ENCODE measurements at regions not wholly inside any gene's neighbourhood (a gene's known extent, or its start where the extent isn't known, plus 50 kb on each side); places are given as distances from the start of the nearest gene placed in this dataset.

DNA sequence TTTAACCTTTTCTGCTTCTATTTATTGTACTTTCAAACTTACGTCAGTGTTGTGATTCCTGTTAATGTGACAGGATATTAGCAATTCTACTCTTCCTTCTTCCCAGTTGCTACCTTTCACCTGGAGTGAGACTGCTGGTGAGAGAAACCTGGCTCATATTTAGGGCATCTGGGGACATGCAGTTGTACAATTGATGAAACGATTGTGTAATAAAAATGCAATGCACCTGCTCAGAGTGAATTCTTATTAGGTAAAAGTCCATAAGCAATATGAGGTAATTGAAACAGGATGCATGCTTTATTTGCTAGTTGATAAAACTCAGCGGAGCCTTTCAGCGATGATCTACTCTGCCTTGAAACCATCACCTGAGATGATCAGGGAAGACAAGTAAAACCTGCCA lies 116.1 kb upstream of the FBXO33 start:
- TF ChIP-seq, protein P1, sequence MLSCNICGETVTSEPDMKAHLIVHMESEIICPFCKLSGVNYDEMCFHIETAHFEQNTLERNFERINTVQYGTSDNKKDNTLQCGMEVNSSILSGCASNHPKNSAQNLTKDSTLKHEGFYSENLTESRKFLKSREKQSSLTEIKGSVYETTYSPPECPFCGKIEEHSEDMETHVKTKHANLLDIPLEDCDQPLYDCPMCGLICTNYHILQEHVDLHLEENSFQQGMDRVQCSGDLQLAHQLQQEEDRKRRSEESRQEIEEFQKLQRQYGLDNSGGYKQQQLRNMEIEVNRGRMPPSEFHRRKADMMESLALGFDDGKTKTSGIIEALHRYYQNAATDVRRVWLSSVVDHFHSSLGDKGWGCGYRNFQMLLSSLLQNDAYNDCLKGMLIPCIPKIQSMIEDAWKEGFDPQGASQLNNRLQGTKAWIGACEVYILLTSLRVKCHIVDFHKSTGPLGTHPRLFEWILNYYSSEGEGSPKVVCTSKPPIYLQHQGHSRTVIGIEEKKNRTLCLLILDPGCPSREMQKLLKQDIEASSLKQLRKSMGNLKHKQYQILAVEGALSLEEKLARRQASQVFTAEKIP (CRISPR knock-in tag; IDR thresholded peaks at IDR 0.05; ENCODE audit: borderline replicate concordance): no peak
- no peak for TF ChIP-seq ZNF354B (CRISPR knock-in tag; IDR thresholded peaks at IDR 0.05)
- TF ChIP-seq ZNF619 (CRISPR knock-in tag; IDR thresholded peaks at IDR 0.05): no peak
- TF ChIP-seq CEBPB (IDR thresholded peaks at IDR 0.05; ENCODE audit: borderline replicate concordance, low read depth, low read length): peak; percentile 71; the same call in 1 of the 2 replicates
- no peaks in the 10 kb centered on the region for H3K79me2 ChIP-seq (ENCODE audit: insufficient read depth, low read length)
- FAIRE-seq (no peak), DNase-seq (ENCODE audit: low spot score) (no peak), ATAC-seq (no peak)
- no peak overlapping the region for H3K4me2 ChIP-seq (ENCODE audit: low read depth, low read length)
- POLR2A ChIA-PET: no interaction called here
- BruUV-seq (replicated peaks): no TSS peak
- no peak overlapping the region for H3K9ac ChIP-seq (ENCODE audit: insufficient read depth, low read depth, low read length)
- no peak overlapping the region for H3K27ac ChIP-seq (ENCODE audit: extremely low read length, insufficient read depth, low read length)
- H3K4me1 ChIP-seq (ENCODE audit: insufficient read depth, low read length): no peaks in the 10 kb centered on the region
- H2AFZ ChIP-seq (ENCODE audit: low read length): no peak overlapping the region
- H3K4me3 ChIP-seq (replicated peaks in 1 of 3; ENCODE audit: insufficient read depth in 1 of 3, low read depth in 2 of 3, low read length in 3 of 3): no peak overlapping the region
- H3K27me3 ChIP-seq (ENCODE audit: control insufficient read depth in 1 of 2, insufficient read depth in 2 of 2, low read length in 2 of 2): no peaks in the 10 kb centered on the region
- intact Hi-C loops (cut with micrococcal nuclease; ENCODE audit: unreplicated experiment) (no loop called here), in situ Hi-C loops (cut with HindIII; ENCODE audit: extremely low pct_ligation_motif_present, low pct_unique_long_range_greater_than_20kb) (no loop called here)
- 23% methylated on average over 4 of the region's 4 CpGs for WGBS (ENCODE audit: low lambda C conversion rate)
- no peaks in the 10 kb centered on the region for H3K9me3 ChIP-seq (ENCODE audit: low read length)
- H4K20me1 ChIP-seq (ENCODE audit: insufficient read depth, low read length): no peaks in the 10 kb centered on the region
- CTCF ChIA-PET (ENCODE audit: low intra/inter-chr PET ratio, low total read pairs): no interaction called here
- H3K36me3 ChIP-seq (replicated peaks in 1 of 2; ENCODE audit: control insufficient read depth in 1 of 2, insufficient read depth in 2 of 2, low read length in 2 of 2): no peaks in the 10 kb centered on the region

DNA sequence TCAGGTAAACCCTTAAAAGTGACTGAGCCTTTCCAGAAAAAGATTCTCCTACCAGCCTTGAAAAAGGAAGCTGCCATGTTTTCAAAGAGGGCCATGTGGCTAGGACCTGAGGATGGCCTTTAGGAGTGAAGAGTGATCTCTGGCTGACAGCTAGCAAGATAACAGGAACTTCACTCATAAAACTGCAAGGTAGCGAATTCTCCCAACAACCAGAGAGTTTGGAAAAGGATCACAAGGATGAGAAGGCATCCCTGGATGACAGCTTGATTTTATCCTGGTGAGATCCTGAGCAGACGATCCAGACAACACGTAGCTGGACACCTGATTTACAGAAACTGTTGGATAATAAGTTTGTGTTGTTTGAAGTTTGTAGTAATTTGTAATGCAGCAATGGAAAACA lies 115.6 kb upstream of the FBXO33 start:
- CTCF ChIA-PET (ENCODE audit: low intra/inter-chr PET ratio, low total read pairs): no interaction called here
- no peaks in the 10 kb centered on the region for H3K4me1 ChIP-seq (ENCODE audit: insufficient read depth, low read length)
- no peaks in the 10 kb centered on the region for H3K36me3 ChIP-seq (replicated peaks in 1 of 2; ENCODE audit: control insufficient read depth in 1 of 2, insufficient read depth in 2 of 2, low read length in 2 of 2)
- POLR2A ChIA-PET: no interaction called here
- no peak overlapping the region for H3K27ac ChIP-seq (ENCODE audit: extremely low read length, insufficient read depth, low read length)
- H3K9me3 ChIP-seq (ENCODE audit: low read length): no peaks in the 10 kb centered on the region; the same call in 1 of the 2 replicates
- no peaks in the 10 kb centered on the region for H3K27me3 ChIP-seq (ENCODE audit: control insufficient read depth in 1 of 2, insufficient read depth in 2 of 2, low read length in 2 of 2)
- no peak overlapping the region for H3K9ac ChIP-seq (ENCODE audit: insufficient read depth, low read depth, low read length)
- no peaks in the 10 kb centered on the region for H3K79me2 ChIP-seq (ENCODE audit: insufficient read depth, low read length)
- FAIRE-seq (no peak), DNase-seq (ENCODE audit: low spot score) (no peak), ATAC-seq (no peak)
- BruUV-seq (replicated peaks): no TSS peak
- no peaks in the 10 kb centered on the region for H4K20me1 ChIP-seq (ENCODE audit: insufficient read depth, low read length)
- H3K4me2 ChIP-seq (ENCODE audit: low read depth, low read length): no peak overlapping the region
- intact Hi-C loops (cut with micrococcal nuclease; ENCODE audit: unreplicated experiment): no loop called here
- H3K4me3 ChIP-seq (replicated peaks in 1 of 3; ENCODE audit: insufficient read depth in 1 of 3, low read depth in 2 of 3, low read length in 3 of 3): no peak overlapping the region
- in situ Hi-C loops (cut with HindIII; ENCODE audit: extremely low pct_ligation_motif_present, low pct_unique_long_range_greater_than_20kb): no loop called here
- WGBS (ENCODE audit: low lambda C conversion rate): 4% methylated on average over 3 of the region's 3 CpGs
- no peak overlapping the region for H2AFZ ChIP-seq (ENCODE audit: low read length)
- TF ChIP-seq MAFK (conservative IDR thresholded peaks at IDR 0.05 in 1 of 2, IDR thresholded peaks at IDR 0.05 in 1 of 2; ENCODE audit: low read length in 2 of 2) (peak; percentile 61 to 71; a peak in 3 of 4 replicates), MAFF (IDR thresholded peaks at IDR 0.05; ENCODE audit: low read depth, low read length) (peak; percentile 58; the same call in 1 of the 2 replicates), PHF21A (CRISPR knock-in tag; IDR thresholded peaks at IDR 0.05) (no peak)

Measured in HepG2 (cell line).